Uterus (tissue), 2 donors: ENCODE measurements at regions not wholly inside any gene's neighbourhood (a gene's known extent, or its start where the extent isn't known, plus 50 kb on each side); places are given as distances from the start of the nearest gene placed in this dataset.
"Not testable (repeated sequence)": the region's sequence is repeated elsewhere in the genome, so short reads cannot be mapped to it uniquely, and the experiment has no call there.

Experiments
- CTCF ChIP-seq, 4 experiments: fragments of 200-600 bp in 2 of 4; fragments of 450-650 bp in 2 of 4; sonication (generic) in 2 of 4; IDR thresholded peaks; one replicate each; pipeline ENCODE4 v1.5.1; 2016 to 2019; ENCODE audit warnings: antibody characterized with exemption in 4 of 4, mild to moderate bottlenecking in 2 of 4, moderate library complexity in 1 of 4
- POLR2A ChIP-seq, 2 donors: fragments of 450-650 bp; IDR thresholded peaks; one replicate each; pipeline ENCODE4 v1.6.1; 2016; ENCODE audit warnings: antibody characterized with exemption in 2 of 2, mild to moderate bottlenecking in 1 of 2, moderate library complexity in 1 of 2

GRCh38 chr7:150025802-150026201, 152.0 kb downstream of the ATP6V0E2 start:
- TF ChIP-seq CTCF, POLR2A (IDR thresholded peaks at IDR 0.05): not testable (repeated sequence)
